HG03342 (cell line): ENCODE measurements at regions not wholly inside any gene's neighbourhood (a gene's known extent, or its start where the extent isn't known, plus 50 kb on each side); places are given as distances from the start of the nearest gene placed in this dataset.
"Not testable (repeated sequence)": the region's sequence is repeated elsewhere in the genome, so short reads cannot be mapped to it uniquely, and the experiment has no call there.

Experiments
- ATAC-seq: cut with Tn5 transposase; IDR thresholded peaks from one replicate; pipeline ENCODE4 v1.9.1; 2021; ENCODE audit warnings: mild to moderate bottlenecking, moderate library complexity; ENCODE audit not compliant: unreplicated experiment

DNA sequence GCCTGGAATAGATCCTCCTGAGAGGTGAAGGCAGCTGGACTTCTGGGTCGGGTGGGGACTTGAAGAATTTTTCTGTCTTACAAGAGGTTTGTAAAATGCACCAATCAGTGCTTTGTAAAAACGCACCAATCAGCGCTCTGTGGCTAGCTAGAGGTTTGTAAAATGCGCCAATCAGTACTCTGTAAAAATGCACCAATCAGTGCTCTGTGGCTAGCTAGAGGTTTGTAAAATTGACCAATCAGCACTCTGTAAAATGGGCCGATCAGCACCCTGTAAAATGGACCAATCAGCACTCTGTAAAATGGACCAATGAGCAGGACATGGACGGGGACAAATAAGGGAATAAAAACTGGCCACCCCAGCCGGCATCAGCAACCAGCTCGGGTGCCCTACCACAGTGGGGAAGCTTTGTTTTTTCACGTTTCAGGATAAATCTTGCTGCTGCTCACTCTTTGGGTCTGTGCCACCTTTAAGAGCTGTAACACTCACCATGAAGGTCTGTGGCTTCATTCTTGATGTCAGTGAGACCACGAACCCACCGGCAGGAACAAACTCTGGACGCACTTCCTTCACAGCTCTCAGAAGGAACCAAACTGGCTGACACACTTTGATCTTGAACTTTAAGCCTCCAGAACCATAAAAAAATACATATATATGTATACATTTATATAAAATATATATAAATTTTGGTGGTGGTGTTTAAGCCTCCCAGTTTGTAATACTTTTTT, 197.8 kb upstream of the SLCO3A1 start:
- not testable (repeated sequence) for ATAC-seq

DNA sequence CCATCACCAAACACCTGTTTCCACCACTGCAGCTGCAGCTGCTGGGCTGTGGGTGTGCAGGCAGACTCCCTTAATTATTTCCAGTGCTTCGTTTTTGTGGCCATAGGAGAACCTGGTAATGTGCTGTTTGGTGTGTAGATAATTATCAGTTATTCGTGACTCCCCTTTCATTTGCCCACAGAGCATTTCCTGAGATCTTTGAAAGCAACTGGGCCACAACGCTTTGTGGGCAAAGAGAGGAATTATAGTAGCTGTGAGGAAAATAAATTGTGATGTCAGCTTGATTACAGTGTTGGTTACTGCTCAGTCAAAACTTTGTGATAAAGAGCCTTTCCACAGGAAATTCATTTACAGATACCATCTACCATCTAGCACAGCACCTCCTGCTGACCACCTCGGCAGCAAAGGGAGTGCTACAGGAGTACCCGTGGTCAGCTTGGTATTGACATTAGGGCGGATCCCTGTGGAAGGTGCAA, 193.3 kb upstream of the SLCO3A1 start:
- ATAC-seq: no peak

DNA sequence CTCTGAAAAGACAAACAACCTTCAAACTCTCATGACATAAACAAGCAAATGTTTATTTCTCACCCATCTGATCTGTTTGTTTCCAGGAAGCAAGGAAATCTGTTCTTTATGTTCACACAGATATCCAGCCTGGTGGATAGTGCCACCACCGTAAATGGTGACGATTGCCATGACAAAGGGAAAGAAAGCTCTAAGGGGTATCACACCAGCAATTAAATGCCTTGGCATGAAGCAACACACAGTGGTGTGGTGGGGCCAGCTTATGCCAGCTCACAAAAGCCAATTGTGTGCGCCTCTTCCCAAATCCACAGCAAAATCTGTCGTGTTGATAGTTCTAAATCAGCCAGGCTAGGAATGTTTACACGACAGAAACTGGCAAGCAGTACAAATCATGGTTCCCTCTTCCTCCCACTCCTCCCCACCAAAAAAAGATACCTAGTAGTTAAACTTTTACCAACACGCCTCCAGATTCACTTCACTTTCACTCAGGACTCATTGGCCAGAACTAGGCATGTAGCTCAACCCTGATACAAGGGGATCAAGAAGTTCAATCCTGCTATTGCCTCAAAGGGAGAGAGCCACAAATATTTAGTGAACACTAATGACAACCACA, 189.2 kb upstream of the SLCO3A1 start:
- no peak for ATAC-seq

DNA sequence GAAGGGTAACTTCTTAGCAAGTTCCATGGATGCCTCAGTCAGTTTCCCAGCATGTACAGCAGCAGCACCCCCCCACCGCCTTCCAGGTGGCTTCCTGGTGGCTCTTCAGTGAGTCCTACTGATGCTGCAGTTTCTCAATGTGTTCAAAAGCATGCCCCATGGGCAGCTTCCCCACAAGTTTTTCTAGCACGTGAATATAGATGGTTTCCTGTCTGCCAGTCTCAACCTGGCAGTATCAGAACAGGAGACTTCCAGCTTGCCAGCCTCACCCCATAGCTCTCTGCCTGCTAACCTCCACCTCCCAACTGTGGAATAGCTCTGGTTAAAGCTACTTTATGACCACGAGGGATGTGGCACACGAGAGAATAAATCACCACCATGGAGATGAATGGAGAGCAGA, 188.3 kb upstream of the SLCO3A1 start:
- no peak for ATAC-seq

DNA sequence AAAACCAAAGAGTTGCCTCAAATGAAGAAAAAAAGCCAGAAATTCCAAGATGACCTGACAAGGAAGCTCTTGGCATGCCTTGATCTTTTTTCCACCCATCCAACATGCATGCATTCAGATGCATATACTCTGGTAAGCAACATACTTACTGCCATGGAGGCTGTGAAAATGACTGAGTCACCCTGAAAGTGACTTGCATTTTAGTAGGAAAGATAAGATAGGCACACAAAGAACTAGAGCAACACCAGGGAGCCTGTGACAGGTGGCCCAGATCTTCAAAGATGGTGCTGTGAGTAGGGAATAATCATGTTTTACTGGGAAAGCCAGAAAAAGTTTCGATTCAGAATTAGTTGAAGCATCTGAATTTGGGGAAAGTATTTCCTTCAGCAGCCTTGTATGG, 185.1 kb upstream of the SLCO3A1 start:
- no peak for ATAC-seq

DNA sequence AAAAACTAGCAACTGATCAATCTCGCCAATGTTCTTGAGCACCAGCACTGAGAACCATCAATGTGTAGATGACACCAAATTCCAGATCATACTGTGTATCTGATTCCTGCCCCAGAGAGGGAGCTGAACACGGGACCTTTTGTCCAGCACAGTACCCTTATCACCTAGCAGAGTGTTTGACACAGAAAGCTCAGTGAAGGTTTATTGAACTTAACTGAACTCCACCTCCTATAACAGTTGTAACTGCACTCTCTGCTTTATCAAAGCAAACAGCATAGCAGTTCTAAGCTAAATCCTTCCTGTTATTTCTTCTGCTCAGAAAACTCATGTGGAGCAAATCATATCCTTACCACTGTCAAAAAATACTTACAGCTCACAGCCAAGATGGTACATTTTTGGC, 183.4 kb upstream of the SLCO3A1 start:
- ATAC-seq: no peak

DNA sequence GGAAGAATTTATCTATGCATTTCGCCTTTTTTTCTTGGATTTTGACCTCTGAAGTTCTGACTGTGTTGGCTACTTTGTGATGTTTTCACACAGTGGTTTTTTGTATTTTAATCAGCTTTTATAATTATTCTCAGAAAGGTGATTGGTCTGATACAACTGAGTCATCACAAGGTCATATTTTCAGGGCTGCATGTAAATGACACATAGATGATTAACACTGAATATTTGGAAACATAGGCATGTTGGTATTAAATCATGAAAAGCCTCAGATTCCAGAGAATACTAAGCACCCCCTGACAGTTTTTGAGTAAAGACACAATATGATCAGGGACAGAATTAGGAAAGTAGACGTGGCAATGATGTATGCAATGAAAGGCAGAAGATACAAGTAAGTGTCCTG, 175.5 kb upstream of the SLCO3A1 start:
- no peak for ATAC-seq

DNA sequence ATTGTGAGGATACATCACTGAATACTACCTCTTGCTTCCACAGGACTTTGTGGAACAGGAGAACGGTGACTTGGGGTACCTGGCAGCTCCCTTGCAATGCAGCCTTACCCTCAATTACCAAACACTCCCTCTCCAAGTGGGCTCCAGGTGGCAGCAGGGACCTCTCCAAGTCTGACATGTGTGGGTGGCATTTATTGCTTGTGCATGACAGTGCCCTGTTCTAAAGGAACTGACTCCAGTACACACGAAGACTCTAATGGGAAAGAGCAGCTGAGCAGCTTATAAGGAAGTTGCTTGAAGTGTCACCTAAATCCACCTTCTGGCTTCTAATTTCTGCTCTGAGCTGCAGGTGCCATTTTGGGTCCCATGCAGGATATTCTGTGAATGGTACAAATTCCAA, 174.1 kb upstream of the SLCO3A1 start:
- no peak for ATAC-seq

DNA sequence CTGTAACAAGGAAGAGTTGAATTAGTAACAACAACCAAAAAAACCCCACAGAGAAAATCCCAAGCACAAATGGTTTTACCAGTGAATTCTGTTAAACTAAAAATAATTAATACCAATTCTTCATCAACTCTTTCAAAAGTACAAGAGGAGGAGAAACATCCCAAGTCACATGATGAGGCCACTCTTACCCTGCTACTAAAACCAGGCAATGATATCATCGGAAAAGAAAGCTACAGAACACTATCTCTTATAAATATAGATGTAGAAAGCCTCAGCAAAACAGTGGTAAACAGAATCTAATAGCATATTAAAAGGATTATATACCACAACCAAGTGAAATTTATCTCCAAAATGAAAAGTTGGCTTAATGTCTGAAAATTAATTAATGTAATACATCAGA, 168.1 kb upstream of the SLCO3A1 start:
- ATAC-seq: no peak

DNA sequence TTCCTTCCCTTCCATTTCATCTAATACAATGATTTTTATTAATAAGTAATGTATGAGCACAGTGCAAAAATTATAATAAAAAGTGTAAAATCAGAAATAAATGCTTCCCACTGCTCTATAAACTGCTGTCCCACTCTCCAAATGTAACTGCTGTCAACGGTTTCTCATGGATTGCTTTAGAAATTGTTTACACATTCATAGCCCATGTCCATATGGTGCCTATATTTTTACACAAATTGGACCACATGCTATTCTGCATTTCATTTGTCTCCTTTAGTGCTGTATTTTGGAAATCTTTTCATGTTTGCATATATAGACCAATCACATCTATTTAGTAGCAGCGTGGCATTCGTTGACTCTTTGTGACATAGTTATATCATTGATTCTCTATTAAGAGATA, 164.7 kb upstream of the SLCO3A1 start:
- ATAC-seq: no peak

DNA sequence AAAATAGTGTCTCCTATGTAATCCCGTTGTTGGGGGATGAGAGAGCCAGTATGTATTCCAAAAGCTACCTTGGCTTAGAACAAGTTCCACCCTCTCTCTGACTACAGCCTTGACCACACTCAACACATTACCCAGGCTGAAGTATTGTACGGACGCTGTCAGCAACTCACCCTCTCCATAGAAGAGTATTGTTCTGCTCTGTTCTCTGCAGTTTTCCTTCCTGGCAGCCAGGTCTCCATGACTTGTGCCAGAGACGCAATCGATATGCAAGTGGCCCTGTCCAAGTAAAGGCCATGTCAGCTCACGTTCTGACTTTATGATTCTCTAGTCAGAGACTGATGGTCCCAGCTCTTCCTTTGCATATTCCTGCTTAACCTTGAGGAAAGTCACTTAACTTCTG, 164.1 kb upstream of the SLCO3A1 start:
- no peak for ATAC-seq

DNA sequence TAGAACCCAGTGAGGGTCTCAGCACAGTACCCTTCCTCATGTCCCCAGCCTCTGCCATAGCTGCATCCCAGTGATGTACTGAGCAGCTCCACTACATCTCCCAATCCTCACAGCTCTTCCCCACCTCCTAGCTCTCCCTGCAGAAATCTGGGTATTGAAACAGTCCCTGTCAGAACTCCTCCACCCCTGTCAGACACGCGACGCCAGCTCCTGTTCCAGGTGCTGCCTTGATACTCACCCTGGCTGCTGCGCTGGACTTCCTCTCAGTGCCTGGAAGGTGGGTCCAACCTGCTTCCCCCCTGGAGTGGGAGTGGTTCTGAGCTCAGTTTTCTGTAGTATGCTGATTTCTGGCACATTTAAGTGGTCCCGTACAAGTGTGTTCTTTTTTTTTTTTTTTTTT, 160.9 kb upstream of the SLCO3A1 start:
- ATAC-seq: no peak

DNA sequence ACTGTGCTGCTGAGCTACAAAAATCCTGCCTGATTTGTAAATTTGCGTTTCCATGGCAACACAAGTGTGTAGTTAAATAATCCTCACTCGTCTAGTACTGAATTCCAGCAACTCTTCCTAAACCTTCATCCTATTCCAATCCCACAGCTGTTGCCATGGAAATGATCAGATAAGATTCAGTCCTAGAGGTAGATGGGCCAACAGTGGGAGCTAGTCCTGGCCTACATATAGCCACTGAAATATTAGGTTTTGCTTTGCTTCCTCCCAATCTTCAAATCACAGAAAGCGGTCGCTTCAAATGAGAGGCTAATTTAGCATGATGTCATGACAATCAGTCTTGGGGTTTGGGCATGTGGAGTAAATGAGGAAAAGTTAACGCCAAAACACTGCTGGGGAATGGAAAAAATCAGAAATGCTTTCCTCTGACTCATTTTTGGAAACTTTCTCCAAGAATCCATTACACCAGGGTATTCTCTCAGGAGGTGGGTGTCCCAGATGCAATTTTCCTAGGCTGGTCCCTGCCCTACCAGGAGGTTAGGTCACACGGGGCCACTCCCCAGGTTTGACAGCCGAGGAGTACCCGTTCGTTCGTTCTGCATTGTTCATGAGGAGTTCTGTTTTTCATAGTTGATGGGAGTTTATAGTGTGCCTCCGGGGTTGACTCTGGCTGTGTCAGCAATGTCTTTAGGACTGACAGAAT, 159.2 kb upstream of the SLCO3A1 start:
- ATAC-seq: no peak

DNA sequence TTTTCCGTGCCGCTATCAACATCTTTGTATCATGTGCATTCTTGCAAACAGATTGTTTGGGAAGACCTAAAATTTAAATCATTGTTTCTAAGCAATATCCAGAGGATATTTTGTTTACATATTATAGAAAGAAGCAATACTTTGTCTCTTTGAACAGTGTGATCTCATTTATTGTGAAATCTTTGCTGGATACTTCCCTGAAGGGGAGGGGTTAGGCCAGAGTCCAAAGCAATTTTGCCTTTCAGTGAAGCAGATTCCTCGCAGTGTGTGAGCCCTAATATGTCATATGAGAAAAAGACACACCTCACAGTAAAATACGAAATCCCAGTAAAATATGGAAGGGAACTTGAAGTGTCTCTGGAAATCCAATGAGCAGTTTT, 158.7 kb upstream of the SLCO3A1 start:
- ATAC-seq: no peak

DNA sequence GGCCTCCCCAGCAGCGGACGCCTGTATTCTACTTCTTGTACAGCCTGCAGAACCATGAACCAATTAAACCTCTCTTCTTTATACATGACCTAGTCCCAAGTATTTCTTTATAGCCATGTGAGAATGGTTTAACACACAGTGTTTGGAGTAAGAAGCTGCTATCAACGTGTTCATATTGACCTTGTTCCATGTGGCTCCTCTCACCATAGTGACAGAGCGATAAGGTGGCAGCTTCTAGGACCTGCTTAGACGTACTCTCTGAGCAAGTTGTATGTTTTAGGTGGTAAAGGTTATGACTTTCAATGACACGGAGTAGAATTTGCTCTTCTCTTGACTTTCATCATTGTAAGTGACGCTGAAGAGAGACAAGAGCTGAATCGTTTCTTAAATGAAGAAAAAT, 157.7 kb upstream of the SLCO3A1 start:
- no peak for ATAC-seq

DNA sequence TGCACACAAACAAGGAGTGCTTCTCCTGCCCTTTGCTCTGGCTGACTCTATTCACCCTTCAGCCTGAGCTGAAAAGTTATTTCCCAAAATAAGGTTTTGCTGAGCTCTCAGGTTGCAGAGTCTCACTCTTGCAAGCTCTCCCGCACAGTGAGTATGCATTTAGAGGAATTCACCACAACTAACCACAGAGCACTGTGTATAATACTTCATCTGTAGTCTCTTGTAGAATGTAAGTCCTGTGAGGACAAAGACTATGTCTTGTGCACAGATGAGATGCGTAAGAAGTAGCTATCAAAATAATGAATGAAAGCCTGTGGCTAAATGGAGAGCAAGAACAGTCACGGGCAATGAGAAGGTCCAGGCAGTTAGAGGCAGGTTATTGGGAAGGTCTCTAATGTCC, 156.5 kb upstream of the SLCO3A1 start:
- ATAC-seq: no peak

DNA sequence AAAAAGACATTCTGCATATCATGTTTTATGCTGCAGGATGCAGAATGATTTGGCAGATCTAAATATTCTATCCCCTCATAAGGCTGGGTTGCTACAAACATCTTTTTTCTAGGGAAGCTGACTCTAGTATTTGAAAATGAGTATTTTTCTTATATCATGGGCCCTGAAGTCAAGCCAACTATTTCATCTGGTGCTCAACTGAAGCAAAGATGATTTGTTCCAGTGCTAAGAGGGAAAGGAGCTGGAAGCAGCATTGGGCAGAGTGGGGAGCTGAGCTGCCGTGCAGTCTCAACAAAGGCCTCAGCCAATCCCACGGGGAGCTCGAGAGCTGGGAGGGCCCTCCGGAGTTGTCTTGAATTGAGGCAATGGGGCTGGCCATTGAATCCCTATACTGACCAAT, 155.3 kb upstream of the SLCO3A1 start:
- no peak for ATAC-seq

DNA sequence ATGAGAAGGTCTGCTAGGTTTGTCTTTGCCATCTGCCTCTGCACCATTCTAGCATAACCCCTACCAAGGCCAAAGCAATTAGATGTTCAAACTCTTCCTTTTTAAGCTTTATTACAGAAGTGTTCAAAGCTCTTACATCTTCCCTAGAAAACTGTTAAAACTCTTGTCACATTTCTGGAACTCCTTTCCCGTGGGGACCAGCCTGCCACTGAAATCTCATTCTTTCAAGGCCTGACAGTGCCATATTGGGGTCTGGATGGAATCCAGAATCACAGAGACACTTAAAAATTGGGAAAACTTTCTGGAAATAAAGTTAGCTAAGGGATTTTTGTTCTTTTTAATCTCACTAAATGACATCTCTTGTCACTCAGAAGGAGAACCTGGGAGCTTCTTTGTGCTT, 153.8 kb upstream of the SLCO3A1 start:
- no peak for ATAC-seq

DNA sequence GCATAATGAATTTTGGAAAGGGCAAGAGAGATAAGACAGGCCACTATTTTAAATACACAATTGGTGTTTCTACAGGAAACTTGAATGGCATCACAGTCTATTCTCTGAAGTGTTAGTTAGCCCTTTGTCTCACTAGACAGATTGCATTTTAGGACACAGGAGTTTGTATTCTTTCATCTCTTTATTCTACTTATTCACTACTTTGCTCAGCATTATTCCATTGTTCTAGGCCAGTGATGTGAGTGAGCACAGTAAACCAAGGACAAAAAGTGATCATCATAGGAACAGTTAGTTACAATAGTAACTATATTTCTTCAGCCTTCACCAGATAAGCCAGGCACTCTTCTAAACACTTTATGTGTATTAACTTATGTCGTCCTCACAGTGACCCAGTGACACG, 150.2 kb upstream of the SLCO3A1 start:
- ATAC-seq: no peak

DNA sequence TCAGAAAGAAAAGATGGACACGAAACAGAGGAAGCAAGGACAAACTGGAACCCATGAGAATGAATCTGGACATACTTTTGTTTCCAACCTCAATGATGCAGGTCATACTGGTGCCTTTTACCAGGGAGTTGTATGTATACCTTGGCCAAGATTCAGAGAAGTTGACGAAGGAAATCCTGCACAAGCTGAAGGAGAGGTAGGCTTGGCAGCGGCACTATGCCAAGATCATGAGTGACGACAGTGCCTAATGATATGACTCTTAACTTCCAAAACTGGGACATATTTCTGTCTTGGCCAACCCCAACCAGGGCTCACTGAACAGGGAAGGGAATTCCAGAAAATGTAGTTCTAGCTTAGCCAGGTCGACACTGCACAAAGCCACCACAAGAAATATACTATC, 149.2 kb upstream of the SLCO3A1 start:
- ATAC-seq: no peak

DNA sequence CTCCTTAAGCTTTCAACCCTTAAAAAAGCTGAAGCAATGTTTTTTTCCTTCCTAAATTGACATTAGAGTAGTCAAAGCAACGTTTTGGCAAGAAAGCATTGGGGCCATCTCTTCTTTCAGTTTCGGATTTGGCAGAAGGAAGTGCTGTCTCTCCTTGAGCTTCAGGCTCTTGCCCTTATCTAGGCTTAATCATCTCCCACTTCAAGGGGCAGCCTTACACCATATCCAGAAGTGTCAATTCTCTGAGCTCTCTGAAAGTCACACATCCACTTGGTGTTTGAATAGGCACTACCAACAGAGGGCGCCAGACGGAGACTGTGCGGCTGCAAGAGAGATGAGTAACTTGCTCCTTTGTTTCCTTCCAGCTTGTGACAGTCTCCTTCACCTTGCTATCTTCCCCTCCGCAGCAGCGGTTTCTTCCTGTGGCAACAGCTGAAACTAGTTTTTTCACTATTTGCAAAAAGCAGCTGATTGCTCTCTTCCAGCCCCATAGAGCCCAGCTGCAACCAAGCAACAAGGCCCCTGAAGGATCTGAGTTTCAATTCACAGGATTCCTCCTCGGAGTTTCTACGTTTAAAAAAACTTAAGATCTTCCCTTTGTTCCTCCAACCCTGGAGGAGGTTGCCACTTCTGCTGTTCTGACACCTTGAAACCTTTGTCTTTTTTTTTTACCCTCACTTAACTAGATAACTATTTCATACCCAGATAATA, 147.0 kb upstream of the SLCO3A1 start:
- no peak for ATAC-seq
